Activated T-cell treated with anti-CD3 and anti-CD28 coated beads, Interleukin-2, amount 50 U/mL, for 48 hours (primary cell): ENCODE measurements at regions not wholly inside any gene's neighbourhood (a gene's known extent, or its start where the extent isn't known, plus 50 kb on each side); places are given as distances from the start of the nearest gene placed in this dataset.
"Not testable (repeated sequence)": the region's sequence is repeated elsewhere in the genome, so short reads cannot be mapped to it uniquely, and the experiment has no call there.

Experiments
- DNase-seq, 2 experiments: peaks; one replicate each; pipeline ENCODE4 v3.0.0-alpha.2; 2020

GRCh38 chr13:109702030-109702597 lies 84.3 kb downstream of the IRS2 start:
- DNase-seq, result not testable (repeated sequence)

GRCh38 chr13:109700176-109700575 lies 86.2 kb downstream of the IRS2 start:
- no peak for DNase-seq

- DNase-seq, result no peak
Observed at GRCh38 chr13:109699628-109700071, 86.7 kb downstream of the IRS2 start.

- no peak for DNase-seq
Observed at GRCh38 chr13:109698779-109699178, 87.6 kb downstream of the IRS2 start.

- no peak for DNase-seq
Observed at GRCh38 chr13:109697936-109698335, 88.4 kb downstream of the IRS2 start.

GRCh38 chr13:109695402-109696190 lies 90.8 kb downstream of the IRS2 start:
- no peak for DNase-seq

- no peak for DNase-seq
Observed at GRCh38 chr13:109694972-109695371, 91.4 kb downstream of the IRS2 start.

- no peak for DNase-seq
Observed at GRCh38 chr13:109693213-109693612, 93.2 kb downstream of the IRS2 start.

GRCh38 chr13:109691689-109692088 lies 94.7 kb downstream of the IRS2 start:
- no peak for DNase-seq

- DNase-seq, result no peak
Observed at GRCh38 chr13:109687559-109688448, 98.6 kb downstream of the IRS2 start.

GRCh38 chr13:109685203-109685602 lies 101.2 kb downstream of the IRS2 start:
- DNase-seq, result no peak

GRCh38 chr13:109684824-109685202 lies 101.6 kb downstream of the IRS2 start:
- no peak for DNase-seq

GRCh38 chr13:109684084-109684823 lies 102.1 kb downstream of the IRS2 start:
- DNase-seq, result no peak

GRCh38 chr13:109682534-109683244 lies 103.7 kb downstream of the IRS2 start:
- DNase-seq, result no peak

- no peak for DNase-seq
Observed at GRCh38 chr13:109680930-109681329, 105.5 kb downstream of the IRS2 start.

- DNase-seq, result no peak
Observed at GRCh38 chr13:109680288-109680687, 106.1 kb downstream of the IRS2 start.

- DNase-seq, result no peak
Observed at GRCh38 chr13:109678459-109678858, 107.9 kb downstream of the IRS2 start.

- DNase-seq, result no peak
Observed at GRCh38 chr13:109677206-109677605, 109.2 kb downstream of the IRS2 start.

- DNase-seq, result no peak
Observed at GRCh38 chr13:109673477-109673876, 112.9 kb downstream of the IRS2 start.

- DNase-seq, result no peak
Observed at GRCh38 chr13:109672545-109672944, 113.8 kb downstream of the IRS2 start.

- DNase-seq, result no peak
Observed at GRCh38 chr13:109671919-109672318, 114.5 kb downstream of the IRS2 start.

GRCh38 chr13:109670776-109671175 lies 115.6 kb downstream of the IRS2 start:
- no peak for DNase-seq
